HG02885 (cell line): ENCODE measurements at regions not wholly inside any gene's neighbourhood (a gene's known extent, or its start where the extent isn't known, plus 50 kb on each side); places are given as distances from the start of the nearest gene placed in this dataset.
"Not testable (repeated sequence)": the region's sequence is repeated elsewhere in the genome, so short reads cannot be mapped to it uniquely, and the experiment has no call there.

Experiments used
- ATAC-seq: cut with Tn5 transposase; IDR thresholded peaks from one replicate; pipeline ENCODE4 v1.9.1; 2021; ENCODE audit warnings: mild to moderate bottlenecking; ENCODE audit not compliant: unreplicated experiment, poor library complexity

DNA sequence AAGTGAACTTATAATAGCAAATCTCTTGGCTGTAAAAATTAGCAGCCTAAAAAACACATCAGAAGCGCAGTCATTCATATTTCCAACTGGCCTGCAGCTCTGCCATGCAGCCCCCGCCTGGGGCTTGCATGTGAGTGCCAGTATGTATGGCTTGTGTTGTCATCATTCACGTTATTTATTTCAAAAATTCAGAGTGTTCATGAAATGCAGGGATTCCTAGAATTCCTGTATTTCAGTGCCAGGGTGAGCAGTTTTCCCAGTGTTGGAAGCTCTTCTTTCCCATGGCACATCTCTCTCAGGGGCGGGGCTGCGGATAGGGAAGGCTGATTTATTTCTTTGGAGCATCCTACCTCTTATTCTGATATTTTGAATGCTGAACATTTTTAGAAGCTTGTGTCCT lies 234.6 kb downstream of the FGF9 start:
- no peak for ATAC-seq

DNA sequence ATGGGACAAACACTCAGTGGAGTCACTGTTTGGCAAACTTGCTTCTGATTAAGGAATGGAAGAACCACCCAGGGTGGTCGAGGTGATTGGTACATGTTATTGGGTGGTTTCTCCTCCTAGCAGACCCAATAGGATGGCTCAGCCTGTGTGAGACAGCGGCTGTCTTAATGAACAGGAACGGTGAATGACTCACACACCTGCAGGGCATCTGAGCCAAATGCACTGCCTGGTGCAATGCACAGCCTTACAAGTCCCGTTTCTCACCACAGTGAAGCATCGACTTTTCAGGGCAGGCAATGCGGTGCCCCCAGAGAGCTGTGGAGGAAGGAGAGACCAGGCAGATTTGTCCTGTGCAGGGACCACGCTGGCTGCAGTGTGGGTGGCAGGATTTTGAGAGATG lies 238.5 kb downstream of the FGF9 start:
- no peak for ATAC-seq

DNA sequence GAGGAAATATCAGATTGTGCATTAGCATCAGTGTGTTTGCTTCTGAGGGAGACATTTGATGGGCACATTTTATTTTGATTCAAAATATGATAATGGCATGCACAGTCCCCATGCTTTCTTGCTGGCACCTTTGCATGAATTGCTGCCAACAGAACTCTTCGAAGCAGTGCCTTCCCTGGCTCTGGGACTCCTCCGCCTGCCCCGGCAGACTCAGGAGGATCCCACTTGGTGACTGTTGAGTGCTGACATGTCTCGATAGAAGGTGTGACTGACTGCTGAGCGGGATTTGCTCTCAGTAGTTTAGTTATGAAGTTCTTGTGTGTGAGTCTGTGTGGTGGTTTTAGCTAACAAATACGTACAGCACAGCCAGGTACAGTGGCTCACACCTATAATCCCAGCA lies 239.7 kb downstream of the FGF9 start:
- ATAC-seq = no peak

DNA sequence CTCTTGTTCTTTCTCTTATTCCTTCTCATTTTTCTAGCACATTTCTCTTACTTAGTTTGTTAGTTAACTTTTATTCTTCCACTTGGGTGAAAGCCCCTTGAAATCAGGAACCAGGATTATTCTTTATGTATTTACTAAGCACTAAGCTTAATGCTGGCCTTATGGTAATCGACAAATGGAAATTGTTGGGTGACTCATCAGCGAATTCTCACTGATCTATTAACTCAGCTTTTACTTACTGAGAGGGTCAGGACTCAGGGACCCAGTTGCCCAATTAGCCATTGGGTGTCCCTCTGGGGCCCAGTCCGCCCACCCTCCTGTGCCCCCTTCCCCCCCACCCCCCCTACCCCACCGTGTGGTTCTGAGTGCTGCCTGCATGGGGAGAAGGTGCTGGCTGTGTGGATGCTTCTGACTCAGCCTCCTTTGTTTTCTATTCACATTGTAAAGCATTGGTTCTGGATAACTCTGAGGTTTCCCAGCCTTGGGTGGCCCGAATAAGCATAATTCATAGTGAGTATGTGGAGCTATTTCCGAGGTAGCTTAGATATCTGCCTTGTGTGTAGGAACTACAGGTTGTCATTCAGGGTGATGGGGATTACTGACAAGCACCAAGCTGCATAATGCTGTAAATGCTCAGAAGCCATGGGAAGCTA lies 240.9 kb downstream of the FGF9 start:
- no peak for ATAC-seq

DNA sequence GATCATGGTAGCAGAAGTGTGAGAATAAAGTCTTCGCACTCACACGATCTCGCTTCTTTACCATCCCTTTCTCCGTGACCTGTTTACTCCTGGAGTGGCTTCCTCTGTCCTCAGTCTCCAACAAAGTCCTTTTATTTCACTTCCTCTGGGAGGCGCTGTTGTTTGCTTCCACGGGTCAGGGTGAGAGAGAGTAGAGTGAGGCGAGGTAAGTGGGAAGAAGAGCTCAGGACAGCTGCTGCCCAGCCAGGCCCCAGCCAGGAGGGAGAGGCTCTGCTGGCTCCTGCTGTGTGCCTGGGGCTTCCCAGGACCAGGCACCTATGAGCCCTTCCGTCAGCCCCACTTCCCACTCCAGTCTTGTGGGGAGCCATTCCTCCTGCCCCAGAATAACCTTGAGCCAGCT lies 242.1 kb downstream of the FGF9 start:
- no peak for ATAC-seq

DNA sequence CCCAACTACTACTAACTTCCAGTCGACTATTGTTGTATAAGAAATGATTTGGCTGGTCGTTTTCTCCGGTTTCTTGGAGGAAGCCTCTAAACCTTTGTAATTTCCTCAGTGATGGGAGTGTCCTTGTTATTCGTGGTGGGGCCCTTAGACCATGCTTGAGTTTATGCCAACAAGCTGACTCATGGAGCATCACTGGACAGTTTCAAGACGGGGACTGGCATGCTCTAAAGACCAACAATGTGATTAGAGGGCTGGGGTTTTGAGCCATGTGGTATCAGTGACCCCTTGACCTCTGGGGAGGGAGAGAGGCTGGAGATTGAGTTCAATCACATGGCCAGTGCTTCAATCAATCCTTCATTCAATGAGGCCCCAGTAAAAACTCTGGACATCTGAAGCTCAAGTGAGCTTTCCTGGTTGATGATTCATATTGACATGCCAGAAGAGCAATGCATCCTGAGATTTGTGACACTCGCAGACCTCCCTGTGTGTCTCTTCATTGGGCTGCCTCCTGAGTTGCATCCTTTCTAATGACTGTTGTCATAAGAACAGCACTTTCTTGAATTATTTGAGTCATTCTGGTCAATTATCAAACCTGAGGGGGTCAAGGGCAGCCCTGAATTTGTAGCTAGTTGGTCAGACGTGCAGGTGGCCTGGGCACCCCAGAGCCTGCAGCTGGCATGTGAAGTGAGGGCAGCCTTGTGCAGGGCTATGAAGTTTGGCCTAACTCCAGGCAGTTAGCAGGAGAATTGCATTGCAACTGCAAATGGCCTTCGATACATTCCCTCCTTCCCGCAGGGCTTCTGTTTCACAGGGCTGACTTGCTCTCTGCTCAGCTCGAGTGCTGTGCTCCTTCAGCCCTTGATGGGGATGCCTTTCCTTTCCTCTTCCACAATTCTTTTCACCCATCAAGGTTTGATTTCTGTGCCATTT lies 246.5 kb downstream of the FGF9 start:
- ATAC-seq = no peak

DNA sequence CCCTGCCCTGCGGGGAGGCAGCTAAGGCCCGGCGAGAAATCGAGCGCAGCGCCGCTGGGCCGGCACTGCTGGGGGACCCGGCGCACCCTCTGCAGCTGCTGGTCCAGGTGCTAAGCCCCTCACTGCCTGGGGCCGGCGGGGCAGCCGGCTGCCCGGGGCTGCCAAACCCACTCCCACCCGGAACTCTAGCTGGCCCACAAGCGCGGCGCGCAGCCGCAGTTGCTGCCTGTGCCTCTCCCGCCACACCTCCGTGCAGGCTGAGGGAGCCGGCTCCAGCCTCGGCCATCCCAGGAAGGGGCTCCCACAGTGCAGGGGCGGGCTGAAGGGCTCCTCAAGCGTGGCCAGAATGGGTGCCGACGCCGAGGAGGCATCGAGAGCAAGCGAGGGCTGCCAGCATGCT lies 249.9 kb downstream of the FGF9 start:
- ATAC-seq = not testable (repeated sequence)

DNA sequence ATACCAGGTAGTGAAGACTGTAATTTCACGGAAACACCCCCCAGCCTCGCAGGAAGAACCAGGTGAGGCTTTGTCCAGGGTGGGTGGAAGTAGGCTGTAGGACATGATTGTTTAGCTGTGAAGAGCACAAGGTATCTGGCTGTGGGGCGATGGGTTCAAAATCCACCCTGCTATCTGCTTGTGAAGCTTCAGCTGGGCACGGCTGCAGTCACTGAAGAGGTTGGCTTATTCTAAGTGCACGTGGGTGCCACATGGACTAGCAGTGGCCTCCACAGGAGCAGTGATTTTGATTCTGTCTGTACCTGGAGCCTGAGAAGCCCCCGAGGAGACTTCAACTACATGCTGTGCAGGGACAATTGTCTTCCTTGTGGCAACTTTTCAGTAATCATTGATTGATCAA lies 254.1 kb downstream of the FGF9 start:
- ATAC-seq = no peak

DNA sequence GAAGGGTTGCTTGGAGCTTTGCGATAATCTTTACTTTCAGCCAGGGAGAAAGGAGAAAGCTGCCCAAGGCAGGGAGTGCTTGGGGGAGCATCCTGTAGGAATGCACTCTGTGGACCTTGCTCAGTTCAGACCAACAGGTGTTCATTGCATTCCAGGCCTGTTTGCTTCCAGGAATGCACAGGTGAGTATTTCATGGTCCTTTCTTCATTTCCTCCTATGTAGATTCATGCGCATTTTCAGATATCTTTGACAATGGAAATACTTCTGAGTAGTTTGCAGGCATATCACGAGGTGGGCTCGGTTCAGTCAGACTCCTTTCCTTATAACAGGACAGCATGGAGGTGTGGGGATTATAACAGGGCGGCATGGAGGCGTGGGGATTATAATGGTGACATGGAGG lies 254.8 kb downstream of the FGF9 start:
- no peak for ATAC-seq

DNA sequence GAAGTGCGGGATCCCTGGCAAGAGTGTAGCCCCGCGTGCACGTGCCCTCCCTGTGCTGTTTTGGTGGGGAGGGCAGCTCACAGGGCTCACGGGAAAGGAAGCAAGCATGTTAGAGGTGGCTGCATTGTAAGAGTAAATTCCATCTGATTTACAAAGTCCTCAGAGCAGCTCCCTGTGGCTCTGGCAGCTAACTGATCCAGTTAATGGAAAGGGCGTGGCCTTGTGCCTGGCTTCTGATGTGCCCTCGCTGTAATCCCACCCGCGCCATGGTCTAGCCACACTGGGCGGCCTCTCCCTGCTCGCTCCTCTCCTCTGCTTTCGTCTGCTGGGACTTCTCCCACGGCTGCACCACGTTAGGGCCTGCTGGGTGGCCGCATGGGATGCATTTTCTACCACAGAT lies 258.5 kb downstream of the FGF9 start:
- ATAC-seq = no peak

DNA sequence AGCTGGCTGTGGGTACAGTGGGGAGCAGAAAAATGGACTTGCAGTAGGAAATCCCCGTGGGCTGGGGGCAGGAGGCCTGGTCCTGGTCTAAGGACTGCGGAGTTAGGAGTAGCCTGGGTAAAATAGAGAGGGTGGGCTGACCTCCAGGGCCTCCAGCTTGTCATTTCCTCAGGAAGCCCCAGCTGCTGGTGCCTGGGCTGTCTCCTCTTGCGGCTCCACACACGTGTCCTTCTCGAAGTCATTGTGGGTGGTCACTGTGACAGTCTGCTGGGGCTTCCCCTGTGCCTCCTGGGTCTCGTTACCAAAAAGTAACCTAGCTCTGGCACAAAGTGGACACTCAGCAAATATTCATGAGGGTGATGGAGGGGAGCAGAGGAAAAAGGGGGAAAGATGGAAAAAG lies 259.7 kb downstream of the FGF9 start:
- no peak for ATAC-seq

DNA sequence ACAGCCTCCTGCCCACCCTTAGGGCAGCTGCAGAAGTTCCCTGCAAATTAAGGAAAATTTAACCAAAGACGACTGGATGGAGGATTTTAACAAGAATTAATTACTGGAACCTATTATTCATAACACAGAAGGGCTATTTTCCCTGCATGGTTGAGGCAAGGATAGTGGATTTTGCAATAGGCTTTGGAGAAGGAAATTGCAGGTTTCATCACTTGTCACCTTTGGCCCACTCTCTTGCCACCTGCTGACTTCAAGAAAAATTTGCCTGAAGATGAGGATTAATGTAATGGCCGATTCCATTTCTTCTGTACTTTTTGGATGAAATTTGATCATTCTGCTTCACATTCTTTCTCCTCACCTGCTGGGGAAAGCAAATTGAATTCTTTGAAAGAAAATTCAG lies 261.7 kb downstream of the FGF9 start:
- no peak for ATAC-seq

DNA sequence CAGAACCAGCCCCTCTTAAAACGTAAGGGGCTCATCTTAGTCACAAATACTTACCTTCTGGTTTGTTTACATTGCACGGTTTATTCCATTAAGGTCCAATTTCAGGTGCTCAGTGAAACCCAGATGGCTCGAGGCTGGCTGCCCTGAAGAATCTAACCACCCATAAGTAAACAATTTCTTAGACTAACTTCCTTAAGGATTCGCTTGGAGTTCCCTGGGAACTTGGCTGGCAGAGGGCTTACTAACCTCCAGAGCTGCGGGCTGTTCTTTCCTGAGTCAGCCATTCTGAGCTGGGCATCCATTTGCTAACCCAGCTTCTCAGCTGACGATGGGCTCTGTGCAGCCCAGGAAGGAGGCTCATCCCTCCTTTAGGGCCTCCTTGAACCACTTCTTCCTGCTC lies 262.1 kb downstream of the FGF9 start:
- no peak for ATAC-seq

DNA sequence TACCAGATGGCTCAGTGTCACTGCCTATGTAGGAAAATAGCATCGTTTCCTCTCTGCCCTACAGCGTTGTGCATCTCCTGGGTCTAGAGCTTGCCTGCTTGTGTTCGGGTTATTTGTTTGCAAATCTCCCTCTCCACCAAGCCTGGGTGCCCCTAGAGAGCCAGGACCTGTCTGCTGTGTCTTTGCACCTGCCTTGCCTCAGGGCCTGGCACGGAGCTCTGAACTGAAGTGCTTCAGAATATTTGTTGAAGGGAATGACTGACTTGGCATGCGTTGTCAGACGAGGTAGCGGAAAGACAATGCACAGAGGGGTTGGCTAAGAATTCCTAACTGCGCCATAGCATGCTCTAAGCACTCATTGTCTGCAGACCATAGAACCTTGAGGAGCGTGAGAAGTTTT lies 263.4 kb downstream of the FGF9 start:
- no peak for ATAC-seq

DNA sequence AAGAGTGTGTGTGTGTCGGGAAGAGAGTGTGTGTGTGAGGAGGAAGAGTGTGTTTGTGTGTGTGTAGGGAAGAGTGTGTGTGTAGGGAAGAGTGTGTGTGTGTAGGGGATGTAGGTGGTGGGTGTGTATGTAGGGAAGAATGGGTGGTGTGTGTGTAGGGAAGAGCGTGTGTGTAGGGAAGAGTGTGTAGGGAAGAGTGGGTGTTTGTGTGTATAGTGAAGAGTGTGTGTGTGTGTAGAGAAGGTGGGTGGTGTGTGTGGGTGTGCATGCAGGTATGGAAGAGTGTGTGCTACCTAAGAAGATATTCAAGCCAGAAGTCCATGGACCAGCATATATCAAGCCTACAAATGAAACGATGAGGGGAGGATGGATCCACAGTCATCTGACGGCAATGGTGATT lies 265.8 kb downstream of the FGF9 start:
- ATAC-seq = no peak

DNA sequence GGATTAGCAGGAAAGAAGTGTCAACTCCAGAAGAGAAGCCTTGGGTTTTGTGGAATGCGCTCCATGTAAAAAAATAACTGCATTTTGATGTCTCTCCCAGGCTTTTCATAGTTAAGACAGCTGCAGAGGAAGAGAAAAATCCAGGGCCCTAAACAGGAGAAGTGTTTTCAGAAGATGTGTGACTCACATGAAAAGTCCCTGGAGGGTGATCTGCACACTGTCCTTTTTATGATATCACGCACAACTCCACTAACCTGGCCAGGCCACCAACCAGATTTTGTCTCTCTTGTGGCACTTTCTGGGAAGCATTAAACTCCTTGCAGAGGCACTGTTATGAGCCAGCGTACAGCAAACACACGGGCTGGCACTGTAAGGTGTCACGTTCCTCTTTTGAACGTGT lies 267.3 kb downstream of the FGF9 start:
- no peak for ATAC-seq

DNA sequence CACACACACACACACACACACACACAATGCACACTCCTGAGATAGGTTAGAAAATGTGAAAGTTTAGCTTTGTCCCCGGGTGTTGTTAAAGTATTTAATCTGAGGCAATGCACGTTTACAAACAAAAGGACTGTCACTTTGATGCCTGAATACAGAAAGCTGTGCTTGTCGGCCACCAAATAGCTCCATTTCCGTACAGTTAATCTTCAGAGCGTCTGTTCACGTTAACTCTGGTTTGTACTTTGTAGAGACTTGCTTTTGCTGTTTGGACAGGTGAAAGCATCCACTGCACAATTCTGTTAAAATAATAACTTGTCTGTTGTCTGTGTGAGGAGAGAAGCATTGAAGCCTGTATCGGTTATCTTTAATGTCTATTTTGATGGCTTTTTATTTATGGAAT lies 267.8 kb downstream of the FGF9 start:
- no peak for ATAC-seq

DNA sequence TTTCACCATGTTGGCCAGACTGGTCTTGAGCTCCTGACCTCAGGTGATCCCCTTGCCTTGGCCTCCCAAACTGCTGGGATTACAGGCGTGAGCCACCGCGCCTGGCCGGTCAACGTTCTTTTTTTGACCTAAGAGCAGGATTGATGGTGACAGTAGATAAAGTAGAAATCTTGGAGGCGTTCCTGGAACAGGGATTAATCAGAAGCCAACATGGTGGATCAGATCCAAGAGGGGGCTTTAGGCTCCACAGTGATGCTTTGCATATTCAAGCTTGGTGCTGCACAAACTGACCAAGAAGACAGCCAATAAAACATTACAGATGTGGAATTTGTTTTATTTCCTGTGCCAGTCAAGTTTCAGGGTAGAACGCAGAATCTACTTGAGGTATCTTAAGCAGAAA lies 271.2 kb downstream of the FGF9 start:
- ATAC-seq = no peak

DNA sequence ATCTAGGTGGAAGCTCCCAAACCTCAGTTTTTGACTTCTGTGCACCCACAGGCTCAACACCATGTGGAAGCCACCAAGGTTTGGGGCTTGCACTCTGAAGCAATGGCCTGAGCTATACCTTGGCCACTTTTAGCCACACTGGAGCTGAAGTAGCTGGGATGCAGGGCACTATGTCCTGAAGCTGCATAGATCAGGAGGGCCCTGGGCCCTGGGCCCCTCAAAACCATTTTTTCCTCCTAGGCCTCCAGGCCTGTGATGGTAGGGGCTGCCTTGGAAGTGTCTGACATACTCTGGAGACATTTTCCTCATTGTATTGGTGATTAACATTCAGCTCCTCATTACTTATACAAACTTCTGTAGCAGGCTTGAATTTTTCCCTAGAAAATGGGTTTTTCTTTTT lies 273.7 kb downstream of the FGF9 start:
- ATAC-seq = no peak

DNA sequence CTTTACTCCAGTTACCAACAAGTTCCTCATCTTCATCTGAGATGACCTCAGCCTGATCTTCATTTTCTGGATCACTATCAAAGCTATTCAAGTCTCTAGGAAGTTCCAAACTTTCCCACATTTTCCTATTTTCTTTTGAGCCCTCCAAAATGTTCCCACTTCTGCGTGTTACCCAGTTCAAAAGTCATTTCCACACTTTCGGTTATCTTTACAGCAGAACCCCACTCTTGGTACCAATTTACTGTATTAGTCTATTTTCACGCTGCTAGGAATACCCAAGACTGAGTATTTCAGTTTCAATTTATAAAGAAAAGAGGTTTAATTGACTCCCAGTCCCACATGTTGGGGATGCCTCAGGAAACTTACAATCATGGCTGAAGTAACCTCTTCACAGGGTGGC lies 274.3 kb downstream of the FGF9 start:
- ATAC-seq = no peak

DNA sequence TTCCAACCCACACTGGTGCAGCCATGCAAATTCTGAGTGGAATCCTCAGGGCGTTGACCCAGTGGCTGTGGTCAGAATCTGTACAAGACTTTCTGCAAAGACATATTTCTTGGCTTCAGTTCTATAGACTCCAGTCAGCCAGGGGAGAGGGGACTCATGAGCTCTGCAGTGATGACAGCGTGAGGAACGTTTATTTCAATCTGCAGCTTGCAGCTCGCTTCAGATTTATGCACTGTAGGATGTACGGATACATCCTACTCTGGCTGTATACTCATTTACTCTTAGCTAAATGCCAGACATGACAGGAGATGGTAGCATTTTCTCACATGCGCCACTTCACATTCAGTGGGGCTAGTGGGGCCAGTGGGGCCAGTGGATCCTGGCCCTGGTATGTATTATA lies 276.1 kb downstream of the FGF9 start:
- ATAC-seq = no peak
